Neural crest cell (in vitro differentiated cells): ENCODE measurements at regions not wholly inside any gene's neighbourhood (a gene's known extent, or its start where the extent isn't known, plus 50 kb on each side); places are given as distances from the start of the nearest gene placed in this dataset.
A peak's percentile ranks its signal among the peaks of the same experiment; 100 is the strongest.

ENCODE experiments used
- DNase-seq: peaks from one replicate; pipeline ENCODE4 v3.0.0; 2021; ENCODE audit warnings: low read depth, mixed read lengths, low spot score
- H3K27ac Mint-ChIP-seq: one replicate; pipeline ENCODE4 v1.8.0; 2021; ENCODE audit warnings: mild to moderate bottlenecking, mixed read lengths; ENCODE audit not compliant: unreplicated experiment
- H3K27me3 Mint-ChIP-seq: 2 replicates; pipeline ENCODE4 v1.8.0; 2021; ENCODE audit warnings: low read depth, mild to moderate bottlenecking, mixed read lengths
- H3K36me3 Mint-ChIP-seq: 2 replicates; pipeline ENCODE4 v1.8.0; 2021; ENCODE audit warnings: low read depth, mild to moderate bottlenecking, mixed read lengths
- H3K4me1 Mint-ChIP-seq: 2 replicates; pipeline ENCODE4 v1.8.0; 2021; ENCODE audit warnings: mixed read lengths
- H3K4me3 Mint-ChIP-seq: one replicate; pipeline ENCODE4 v1.8.0; 2021; ENCODE audit warnings: mild to moderate bottlenecking, mixed read lengths
- H3K9me3 Mint-ChIP-seq: 2 replicates; pipeline ENCODE4 v1.8.0; 2021; ENCODE audit warnings: mixed read lengths
- CTCF ChIP-seq: fragments of 200-600 bp; sonication (generic); conservative IDR thresholded peaks from 2 replicates; pipeline ENCODE4 v1.5.0; 2021; ENCODE audit warnings: antibody characterized with exemption, mild to moderate bottlenecking

DNA sequence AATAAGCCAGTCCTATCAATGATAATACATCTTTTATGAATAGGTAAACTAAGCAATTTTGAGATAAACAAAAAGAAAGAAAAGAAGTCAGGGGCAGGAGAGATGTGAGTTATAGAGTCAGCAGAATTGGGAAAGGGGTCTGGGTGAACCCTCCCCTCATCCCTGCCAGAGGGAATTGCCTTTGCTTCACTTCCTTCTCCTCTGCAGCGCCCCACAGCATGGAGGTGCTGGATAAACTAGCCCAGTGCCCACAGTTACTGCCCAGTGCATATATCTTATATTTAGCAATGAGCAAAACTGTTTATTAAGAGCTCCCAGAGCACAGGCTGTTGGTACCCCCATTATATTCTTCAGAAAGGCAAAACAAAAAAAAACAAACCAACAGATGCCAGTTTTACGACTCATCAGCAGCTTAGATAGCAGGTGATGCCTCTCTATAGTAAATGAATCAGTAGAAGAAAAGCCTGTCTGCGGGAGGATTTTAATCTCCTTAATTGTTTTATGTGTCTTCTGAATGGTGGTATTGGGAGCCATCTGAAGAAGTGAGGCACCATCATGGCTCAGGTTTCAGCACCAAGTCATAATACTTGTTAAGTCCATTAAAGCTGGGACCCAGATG, 419.2 kb downstream of the EPM2A start:
- H3K9me3 Mint-ChIP-seq: peaks cover 5% of the 10 kb centered on the region
- H3K36me3 Mint-ChIP-seq: no peaks in the 10 kb centered on the region
- no peak for DNase-seq
- TF ChIP-seq CTCF: no peak
- no peak overlapping the region for H3K4me3 Mint-ChIP-seq
- no peaks in the 10 kb centered on the region for H3K4me1 Mint-ChIP-seq
- H3K27me3 Mint-ChIP-seq: no peaks in the 10 kb centered on the region
- H3K27ac Mint-ChIP-seq: no peak overlapping the region

DNA sequence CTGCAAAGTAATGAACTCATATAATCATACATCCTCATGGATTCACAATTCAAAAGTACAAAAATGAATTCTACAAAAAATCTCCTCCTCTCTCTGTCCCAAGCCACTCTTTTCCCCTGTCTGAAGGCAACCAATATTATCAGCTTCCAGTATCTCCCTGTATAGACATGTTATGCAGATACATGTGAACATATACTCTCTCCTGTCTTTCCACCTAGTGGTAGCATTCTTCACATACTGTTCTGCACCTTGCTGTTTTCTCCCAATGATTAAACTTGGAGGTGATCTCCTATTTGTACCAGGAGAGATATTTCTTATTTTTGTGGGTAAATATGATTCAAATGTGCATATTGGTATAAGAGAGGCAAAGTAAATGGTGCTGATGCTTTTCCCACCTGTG, 416.4 kb downstream of the EPM2A start:
- no peak overlapping the region for H3K4me3 Mint-ChIP-seq
- no peak for DNase-seq
- no peaks in the 10 kb centered on the region for H3K4me1 Mint-ChIP-seq
- peaks cover 5% of the 10 kb centered on the region for H3K9me3 Mint-ChIP-seq
- no peaks in the 10 kb centered on the region for H3K36me3 Mint-ChIP-seq
- no peaks in the 10 kb centered on the region for H3K27me3 Mint-ChIP-seq
- H3K27ac Mint-ChIP-seq: no peak overlapping the region
- TF ChIP-seq CTCF: peak; percentile 27

DNA sequence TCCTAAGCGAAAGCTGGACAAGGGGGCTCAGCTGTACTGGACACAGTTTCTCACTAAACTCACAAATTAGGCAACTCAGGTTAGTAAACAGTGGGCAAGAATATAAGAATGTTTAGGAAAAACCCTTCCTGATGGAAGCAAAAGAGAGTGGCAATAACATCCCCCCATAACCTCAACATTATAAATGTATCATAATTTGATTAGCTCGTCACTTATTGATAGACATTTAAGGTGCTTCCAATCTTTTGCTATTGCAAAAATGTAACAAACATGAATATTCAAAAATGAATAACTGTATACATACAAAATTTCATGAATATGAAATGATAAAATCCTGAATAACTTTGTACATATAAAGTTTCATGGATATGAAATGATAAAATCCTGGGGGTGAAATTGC, 415.7 kb downstream of the EPM2A start:
- H3K4me1 Mint-ChIP-seq: no peaks in the 10 kb centered on the region
- no peaks in the 10 kb centered on the region for H3K36me3 Mint-ChIP-seq
- no peak overlapping the region for H3K27ac Mint-ChIP-seq
- no peaks in the 10 kb centered on the region for H3K27me3 Mint-ChIP-seq
- peaks cover 5% of the 10 kb centered on the region for H3K9me3 Mint-ChIP-seq
- no peak for TF ChIP-seq CTCF
- H3K4me3 Mint-ChIP-seq: no peak overlapping the region
- DNase-seq: no peak

- DNase-seq: no peak
- H3K4me3 Mint-ChIP-seq: no peak overlapping the region
- no peaks in the 10 kb centered on the region for H3K9me3 Mint-ChIP-seq
- H3K27ac Mint-ChIP-seq: no peak overlapping the region
- H3K4me1 Mint-ChIP-seq: no peaks in the 10 kb centered on the region
- H3K27me3 Mint-ChIP-seq: no peaks in the 10 kb centered on the region
- no peaks in the 10 kb centered on the region for H3K36me3 Mint-ChIP-seq
- TF ChIP-seq CTCF: no peak
These were observed 411.7 kb downstream of the EPM2A start for GRCh38 chr6:145323646-145324045.

GRCh38 chr6:145327586-145327985, 407.7 kb downstream of the EPM2A start:
- H3K4me3 Mint-ChIP-seq: no peak overlapping the region
- TF ChIP-seq CTCF: no peak
- no peaks in the 10 kb centered on the region for H3K27me3 Mint-ChIP-seq
- H3K27ac Mint-ChIP-seq: no peak overlapping the region
- no peaks in the 10 kb centered on the region for H3K36me3 Mint-ChIP-seq
- no peaks in the 10 kb centered on the region for H3K9me3 Mint-ChIP-seq
- no peak for DNase-seq
- H3K4me1 Mint-ChIP-seq: no peaks in the 10 kb centered on the region

DNA sequence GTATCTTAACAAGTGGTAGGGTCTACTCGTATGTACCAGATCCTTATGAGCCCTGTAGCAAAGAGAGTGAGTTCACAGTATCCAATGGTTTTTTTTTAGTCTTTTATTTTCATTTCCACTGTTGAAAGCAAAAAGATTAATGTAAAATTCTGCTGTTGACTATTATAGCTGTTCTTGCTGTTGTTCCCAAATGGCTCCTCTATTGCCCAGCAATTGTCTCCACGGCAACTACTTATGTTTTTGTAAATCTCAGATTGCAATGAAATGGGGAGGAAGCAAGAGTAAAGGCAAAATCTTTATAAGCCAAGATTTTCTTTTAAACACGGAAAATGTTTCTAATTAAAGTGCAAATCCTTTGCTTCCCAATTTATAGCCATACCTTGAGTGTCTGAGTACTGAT, 406.1 kb downstream of the EPM2A start:
- DNase-seq: no peak
- Mint-ChIP-seq H3K36me3 (no peaks in the 10 kb centered on the region), H3K4me1 (no peaks in the 10 kb centered on the region), H3K27ac (no peak overlapping the region), H3K4me3 (no peak overlapping the region), H3K9me3 (no peaks in the 10 kb centered on the region), H3K27me3 (no peaks in the 10 kb centered on the region)
- no peak for TF ChIP-seq CTCF
